Activated T-cell treated with anti-CD3 and anti-CD28 coated beads, Interleukin-2, amount 50 U/mL, for 4 hours (primary cell): ENCODE measurements at regions not wholly inside any gene's neighbourhood (a gene's known extent, or its start where the extent isn't known, plus 50 kb on each side); places are given as distances from the start of the nearest gene placed in this dataset.

Experiments used
- ATAC-seq, 2 donors: fragments of 200-7000 bp; cut with Tn5 transposase; one replicate each; pipeline ENCODE4 v1.10.0; 2021
- DNase-seq: peaks from one replicate; pipeline ENCODE4 v3.0.0-alpha.2; 2020
- H3K27me3 Mint-ChIP-seq: one replicate; pipeline ENCODE4 v1.8.0; 2021; ENCODE audit warnings: low read depth, mixed read lengths
- H3K36me3 Mint-ChIP-seq: one replicate; pipeline ENCODE4 v1.8.0; 2022; ENCODE audit warnings: mixed read lengths; ENCODE audit not compliant: insufficient read depth
- H3K4me1 Mint-ChIP-seq: one replicate; pipeline ENCODE4 v1.8.0; 2021; ENCODE audit warnings: low read depth, mixed read lengths
- H3K4me3 Mint-ChIP-seq: one replicate; pipeline ENCODE4 v1.8.0; 2021; ENCODE audit warnings: mild to moderate bottlenecking, moderate library complexity, mixed read lengths
- H3K9me3 Mint-ChIP-seq: one replicate; pipeline ENCODE4 v1.8.0; 2021; ENCODE audit warnings: mixed read lengths

- Mint-ChIP-seq H3K27me3 (no peaks in the 10 kb centered on the region), H3K9me3 (peaks cover 3% of the 10 kb centered on the region), H3K4me1 (no peaks in the 10 kb centered on the region), H3K36me3 (no peaks in the 10 kb centered on the region), H3K4me3 (no peak overlapping the region)
- no peak for ATAC-seq
- no peak for DNase-seq
Observed at GRCh38 chr3:103009609-103010008, 574.8 kb downstream of the ZPLD1 start.

DNA sequence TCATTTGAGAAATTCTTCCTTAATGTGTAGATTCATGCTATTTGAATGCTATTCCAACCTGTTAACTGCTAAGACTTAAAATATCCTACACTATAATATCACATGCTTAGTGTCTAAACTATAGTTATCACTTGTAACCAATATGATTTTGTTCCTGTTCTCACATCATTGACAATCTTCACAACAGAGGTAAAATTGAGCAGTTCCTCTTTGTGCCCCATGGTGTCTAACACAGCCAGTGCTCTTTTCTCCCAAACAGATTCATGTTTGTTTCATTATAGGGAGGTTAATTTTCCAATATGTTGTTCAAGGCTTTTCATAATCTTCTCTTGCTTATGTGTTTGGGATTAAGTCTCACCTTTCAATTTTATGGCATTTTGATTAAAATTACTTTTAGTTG, 591.1 kb downstream of the ZPLD1 start:
- no peaks in the 10 kb centered on the region for H3K9me3 Mint-ChIP-seq
- H3K4me3 Mint-ChIP-seq, result no peak overlapping the region
- H3K36me3 Mint-ChIP-seq, result no peaks in the 10 kb centered on the region
- ATAC-seq (no peak), DNase-seq (no peak)
- H3K4me1 Mint-ChIP-seq, result no peaks in the 10 kb centered on the region
- no peaks in the 10 kb centered on the region for H3K27me3 Mint-ChIP-seq

GRCh38 chr3:103033841-103034240, 599.0 kb downstream of the ZPLD1 start:
- no peak for DNase-seq
- H3K4me1 Mint-ChIP-seq, result no peaks in the 10 kb centered on the region
- H3K9me3 Mint-ChIP-seq, result no peaks in the 10 kb centered on the region
- H3K4me3 Mint-ChIP-seq, result no peak overlapping the region
- ATAC-seq, result no peak
- H3K36me3 Mint-ChIP-seq, result no peaks in the 10 kb centered on the region
- no peaks in the 10 kb centered on the region for H3K27me3 Mint-ChIP-seq

DNA sequence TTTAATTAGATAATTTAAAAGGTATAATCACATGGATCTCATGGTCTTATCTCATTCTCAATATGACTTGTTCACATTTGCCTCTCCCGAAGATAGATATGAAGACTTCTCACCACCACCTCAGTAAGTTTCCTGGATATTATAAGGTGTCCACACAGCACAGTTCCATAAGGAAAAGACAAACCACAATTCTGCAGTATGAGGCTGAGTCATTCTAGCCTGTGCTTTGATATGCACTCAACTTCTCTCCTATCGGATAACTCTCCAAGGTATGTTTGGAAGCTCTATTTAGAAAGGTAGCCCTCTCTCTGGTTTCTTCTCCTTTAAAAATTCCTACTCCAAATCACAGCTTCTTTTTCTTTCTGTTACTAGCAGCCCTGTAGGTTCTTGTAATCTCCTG, 612.8 kb downstream of the ZPLD1 start:
- ATAC-seq (no peak), DNase-seq (no peak)
- Mint-ChIP-seq H3K4me3 (no peak overlapping the region), H3K36me3 (no peaks in the 10 kb centered on the region), H3K27me3 (no peaks in the 10 kb centered on the region), H3K4me1 (no peaks in the 10 kb centered on the region), H3K9me3 (peaks cover 4% of the 10 kb centered on the region)

GRCh38 chr3:103048068-103048722, 613.4 kb downstream of the ZPLD1 start:
- no peak for DNase-seq
- peaks cover 4% of the 10 kb centered on the region for H3K9me3 Mint-ChIP-seq
- no peak for ATAC-seq
- no peaks in the 10 kb centered on the region for H3K4me1 Mint-ChIP-seq
- no peaks in the 10 kb centered on the region for H3K27me3 Mint-ChIP-seq
- no peak overlapping the region for H3K4me3 Mint-ChIP-seq
- no peaks in the 10 kb centered on the region for H3K36me3 Mint-ChIP-seq

GRCh38 chr3:103052236-103052830, 617.5 kb downstream of the ZPLD1 start:
- no peaks in the 10 kb centered on the region for H3K4me1 Mint-ChIP-seq
- H3K36me3 Mint-ChIP-seq, result no peaks in the 10 kb centered on the region

DNA sequence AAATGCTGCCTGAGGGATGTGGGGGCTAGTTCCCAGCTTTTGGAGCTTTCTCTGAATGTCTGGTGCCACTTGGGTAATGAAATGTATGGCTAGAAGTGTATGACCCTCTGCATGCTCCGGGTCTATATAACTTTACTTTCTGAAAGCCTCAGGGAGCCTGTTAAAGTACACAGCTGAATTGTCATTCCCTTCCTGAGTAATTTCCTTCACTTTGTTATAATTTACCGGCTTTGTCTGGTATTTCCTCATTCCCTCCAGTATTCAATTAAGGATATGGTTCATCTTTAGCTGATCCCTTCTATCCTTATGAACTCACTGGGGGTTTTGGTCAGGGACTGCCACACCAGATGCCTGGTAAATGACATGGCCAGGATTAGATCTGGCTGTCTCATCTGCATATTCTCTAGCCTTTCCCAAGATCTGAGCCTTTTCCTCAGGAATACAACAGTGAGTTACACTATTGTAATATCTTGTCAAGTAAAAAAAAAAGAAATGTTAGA, 620.3 kb downstream of the ZPLD1 start:
- Mint-ChIP-seq H3K27me3 (no peaks in the 10 kb centered on the region), H3K36me3 (no peaks in the 10 kb centered on the region), H3K4me3 (no peak overlapping the region), H3K4me1 (no peaks in the 10 kb centered on the region), H3K9me3 (no peaks in the 10 kb centered on the region)
- DNase-seq (no peak), ATAC-seq (no peak)

More at GRCh38 chr3:103052236-103052830, 617.5 kb downstream of the ZPLD1 start:
- Mint-ChIP-seq H3K9me3 (peaks cover 4% of the 10 kb centered on the region), H3K27me3 (no peaks in the 10 kb centered on the region), H3K4me3 (no peak overlapping the region)
- DNase-seq (no peak), ATAC-seq (no peak)

GRCh38 chr3:103056542-103056941, 621.7 kb downstream of the ZPLD1 start:
- no peak for ATAC-seq
- DNase-seq, result no peak
- H3K4me3 Mint-ChIP-seq, result no peak overlapping the region
- H3K9me3 Mint-ChIP-seq, result no peaks in the 10 kb centered on the region
- H3K4me1 Mint-ChIP-seq, result no peaks in the 10 kb centered on the region
- H3K36me3 Mint-ChIP-seq, result no peaks in the 10 kb centered on the region
- H3K27me3 Mint-ChIP-seq, result no peaks in the 10 kb centered on the region

- H3K4me1 Mint-ChIP-seq, result no peaks in the 10 kb centered on the region
- no peaks in the 10 kb centered on the region for H3K9me3 Mint-ChIP-seq
- no peak overlapping the region for H3K4me3 Mint-ChIP-seq
- no peaks in the 10 kb centered on the region for H3K36me3 Mint-ChIP-seq
- no peak for ATAC-seq
- H3K27me3 Mint-ChIP-seq, result no peaks in the 10 kb centered on the region
- DNase-seq, result no peak
Observed at GRCh38 chr3:103057003-103057402, 622.2 kb downstream of the ZPLD1 start.

DNA sequence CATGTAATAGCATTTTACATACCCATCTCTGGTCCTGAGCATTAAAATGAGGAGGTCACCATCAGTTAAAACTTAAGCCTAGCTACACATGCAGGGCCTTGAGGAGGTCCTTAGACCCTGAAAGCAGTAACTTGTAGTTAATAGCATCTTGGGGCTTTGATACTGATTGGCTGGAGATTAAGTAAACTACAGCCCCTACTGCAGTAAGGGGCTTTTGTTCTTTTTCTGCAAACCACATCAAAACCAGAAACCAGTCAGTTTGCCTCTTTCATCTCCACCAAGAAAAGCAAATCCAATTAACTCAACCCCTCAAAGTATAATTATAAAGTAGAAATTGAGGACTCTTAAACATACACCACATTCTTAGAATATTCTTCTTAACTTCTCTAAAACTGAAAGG, 622.7 kb downstream of the ZPLD1 start:
- Mint-ChIP-seq H3K27me3 (no peaks in the 10 kb centered on the region), H3K36me3 (no peaks in the 10 kb centered on the region), H3K4me3 (no peak overlapping the region), H3K9me3 (no peaks in the 10 kb centered on the region), H3K4me1 (no peaks in the 10 kb centered on the region)
- DNase-seq (no peak), ATAC-seq (no peak)

- Mint-ChIP-seq H3K4me1 (no peaks in the 10 kb centered on the region), H3K4me3 (no peak overlapping the region)
- ATAC-seq, result no peak
Observed at GRCh38 chr3:103059432-103059831, 624.6 kb downstream of the ZPLD1 start.

DNA sequence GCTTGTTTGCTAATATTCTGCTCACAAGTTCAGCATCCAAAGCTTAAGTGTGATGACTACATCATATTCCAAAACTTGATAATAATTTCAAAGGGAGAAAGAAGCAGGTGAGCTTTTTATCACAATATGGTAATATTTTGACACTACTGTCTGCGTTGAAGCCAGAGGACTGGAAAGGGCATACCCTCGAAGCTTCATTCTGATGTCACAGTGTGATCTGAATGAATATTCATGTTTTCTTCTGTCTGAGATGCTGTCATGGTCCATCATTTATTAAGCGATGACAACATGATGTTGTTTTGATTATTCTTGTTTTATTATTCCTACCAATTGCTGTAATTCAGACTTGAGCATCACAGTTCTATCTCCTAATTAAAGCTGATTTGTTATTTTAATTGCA, 625.4 kb downstream of the ZPLD1 start:
- no peaks in the 10 kb centered on the region for H3K4me1 Mint-ChIP-seq
- H3K36me3 Mint-ChIP-seq, result no peaks in the 10 kb centered on the region
- H3K4me3 Mint-ChIP-seq, result no peak overlapping the region
- no peaks in the 10 kb centered on the region for H3K9me3 Mint-ChIP-seq
- no peaks in the 10 kb centered on the region for H3K27me3 Mint-ChIP-seq
- DNase-seq, result no peak
- no peak for ATAC-seq

More at GRCh38 chr3:103059432-103059831, 624.6 kb downstream of the ZPLD1 start:
- Mint-ChIP-seq H3K27me3 (no peaks in the 10 kb centered on the region), H3K9me3 (no peaks in the 10 kb centered on the region), H3K36me3 (no peaks in the 10 kb centered on the region)
- DNase-seq, result no peak

- no peaks in the 10 kb centered on the region for H3K4me1 Mint-ChIP-seq
- no peaks in the 10 kb centered on the region for H3K27me3 Mint-ChIP-seq
Observed at GRCh38 chr3:103067963-103068362, 633.1 kb downstream of the ZPLD1 start.

DNA sequence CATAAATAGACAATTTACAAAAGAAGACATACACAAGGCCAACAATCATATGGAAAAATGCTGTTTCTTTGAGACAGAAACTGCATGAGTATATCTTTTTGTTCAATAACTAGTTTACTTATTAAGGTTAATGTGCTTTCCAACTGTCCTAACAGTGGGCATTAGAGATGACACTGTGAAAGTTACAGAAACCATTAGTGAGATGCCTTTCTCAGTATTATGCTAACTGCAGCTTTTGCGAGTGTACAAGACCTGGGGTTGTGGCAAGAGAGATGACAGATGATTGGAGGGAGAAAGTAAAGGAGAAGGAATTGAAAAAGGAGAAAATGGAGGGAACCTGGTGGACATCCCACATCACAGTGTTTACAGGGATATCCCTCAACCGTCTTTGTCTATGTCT, 640.5 kb downstream of the ZPLD1 start:
- no peak overlapping the region for H3K4me3 Mint-ChIP-seq
- H3K27me3 Mint-ChIP-seq, result no peaks in the 10 kb centered on the region
- H3K9me3 Mint-ChIP-seq, result no peaks in the 10 kb centered on the region

More at GRCh38 chr3:103067963-103068362, 633.1 kb downstream of the ZPLD1 start:
- no peak overlapping the region for H3K4me3 Mint-ChIP-seq
- no peaks in the 10 kb centered on the region for H3K9me3 Mint-ChIP-seq
- no peak for DNase-seq
- H3K36me3 Mint-ChIP-seq, result no peaks in the 10 kb centered on the region
- ATAC-seq, result no peak

GRCh38 chr3:103077910-103078309, 643.1 kb downstream of the ZPLD1 start:
- no peak for ATAC-seq
- H3K4me3 Mint-ChIP-seq, result no peak overlapping the region
- peaks cover 3% of the 10 kb centered on the region for H3K9me3 Mint-ChIP-seq
- no peaks in the 10 kb centered on the region for H3K36me3 Mint-ChIP-seq
- no peaks in the 10 kb centered on the region for H3K4me1 Mint-ChIP-seq
- DNase-seq, result no peak
- no peaks in the 10 kb centered on the region for H3K27me3 Mint-ChIP-seq

More for the DNA sequence above, 640.5 kb downstream of the ZPLD1 start:
- DNase-seq, result no peak
- no peaks in the 10 kb centered on the region for H3K36me3 Mint-ChIP-seq
- no peak for ATAC-seq
- H3K4me1 Mint-ChIP-seq, result no peaks in the 10 kb centered on the region
